ENCODE measurements at regions not wholly inside any gene's neighbourhood (a gene's known extent, or its start where the extent isn't known, plus 50 kb on each side); places are given as distances from the start of the nearest gene placed in this dataset.
"Not testable (repeated sequence)": the region's sequence is repeated elsewhere in the genome, so short reads cannot be mapped to it uniquely, and the experiment has no call there.

DNA sequence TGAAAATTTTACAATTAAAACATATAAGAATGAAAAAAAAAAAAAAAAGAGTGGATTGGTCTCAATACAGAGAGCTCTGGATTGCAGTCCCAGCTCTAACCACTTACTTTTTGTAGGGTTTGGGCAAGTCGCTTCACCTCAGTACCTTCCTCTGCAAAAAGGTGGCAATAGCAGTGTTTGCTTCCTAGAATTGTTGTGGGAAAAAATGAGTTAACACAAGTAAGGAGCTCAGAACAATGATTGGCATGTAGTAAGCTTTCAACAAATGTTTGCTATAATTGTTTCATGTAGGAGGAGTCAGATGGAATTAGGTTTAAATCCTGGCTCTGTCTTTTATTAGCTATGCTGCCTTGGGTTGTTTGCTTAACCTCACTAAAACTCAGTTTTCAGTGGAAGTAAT is 425.2 kb upstream of the TBL1XR1 start:
- Histone ChIP-seq H3K23ac (ENCODE audit: low read length) (no peak overlapping the region), H4K5ac (ENCODE audit: low read length) (no peak overlapping the region), H2BK120ac (ENCODE audit: low read depth, low read length) (no peak overlapping the region), H3K18ac (ENCODE audit: low read length) (no peak overlapping the region), H2BK5ac (ENCODE audit: low read length) (no peak overlapping the region), H3K4me1 (ENCODE audit: control insufficient read depth, low read depth, low read length) (no peaks in the 10 kb centered on the region), H3K4ac (ENCODE audit: low read depth, low read length) (no peak overlapping the region), H3K4me3 (ENCODE audit: low read length) (no peak overlapping the region), H3K27me3 (ENCODE audit: insufficient read depth, low read length, poor library complexity) (no peaks in the 10 kb centered on the region), H3K79me1 (ENCODE audit: low read length) (no peaks in the 10 kb centered on the region), H2AK5ac (ENCODE audit: low read length) (no peak overlapping the region), H3K36me3 (ENCODE audit: control insufficient read depth, insufficient read depth, low read length) (no peaks in the 10 kb centered on the region), H3K4me2 (ENCODE audit: low read length) (no peak overlapping the region), H3K9ac (ENCODE audit: low read length) (no peak overlapping the region), H2BK15ac (replicated peaks; ENCODE audit: low read depth) (no peak overlapping the region), H4K8ac (ENCODE audit: low read depth, low read length) (no peak overlapping the region), H3K56ac (ENCODE audit: low read length) (no peak overlapping the region), H3K79me2 (ENCODE audit: control insufficient read depth, insufficient read depth, low read length) (no peaks in the 10 kb centered on the region), H3K27ac (ENCODE audit: low read depth, low read length) (no peak overlapping the region)
- WGBS (ENCODE audit: extremely low coverage, insufficient coverage, low lambda C conversion rate), result no CpG with 5 or more reads among the region's 1 CpG
- peak; percentile 51 for DNase-seq

DNA sequence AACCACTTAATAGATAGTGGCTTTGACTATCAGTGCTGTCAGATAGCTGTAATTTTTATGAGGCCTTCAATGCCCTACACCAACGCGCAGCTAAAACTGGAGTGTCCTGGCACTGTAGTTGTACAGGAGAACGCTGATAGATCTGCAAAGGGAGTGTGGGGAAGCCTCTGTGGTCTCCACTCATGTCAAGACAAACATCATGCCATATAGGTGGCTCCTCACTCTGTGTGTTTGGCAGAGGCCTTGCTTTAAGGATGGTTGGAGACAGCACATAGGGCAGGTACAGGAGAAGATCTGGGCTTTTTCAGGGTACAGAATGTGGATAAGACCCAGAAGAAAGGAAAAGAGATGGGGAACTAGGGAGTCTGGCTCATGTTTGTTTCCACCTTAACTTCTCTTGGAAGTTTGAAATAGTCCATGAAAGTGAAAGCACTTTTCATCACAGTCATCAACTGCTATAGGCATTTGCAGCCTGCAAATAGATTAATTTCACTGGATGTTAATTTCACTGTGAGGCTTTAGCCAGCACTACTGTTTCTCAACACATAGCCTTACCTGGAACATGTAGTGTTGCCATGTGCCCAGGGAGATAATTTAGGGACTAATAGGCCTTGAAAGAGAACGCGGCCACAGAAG is 425.8 kb upstream of the TBL1XR1 start:
- Histone ChIP-seq H3K56ac (ENCODE audit: low read length) (no peak overlapping the region), H2BK15ac (replicated peaks; ENCODE audit: low read depth) (no peak overlapping the region), H3K18ac (ENCODE audit: low read length) (no peak overlapping the region), H3K36me3 (ENCODE audit: control insufficient read depth, insufficient read depth, low read length) (no peaks in the 10 kb centered on the region), H3K4ac (ENCODE audit: low read depth, low read length) (no peak overlapping the region), H3K79me2 (ENCODE audit: control insufficient read depth, insufficient read depth, low read length) (no peaks in the 10 kb centered on the region), H3K23ac (ENCODE audit: low read length) (no peak overlapping the region), H3K27ac (ENCODE audit: low read depth, low read length) (no peak overlapping the region), H2BK5ac (ENCODE audit: low read length) (no peak overlapping the region), H4K5ac (ENCODE audit: low read length) (no peak overlapping the region), H3K4me3 (ENCODE audit: low read length) (no peak overlapping the region), H2BK120ac (ENCODE audit: low read depth, low read length) (no peak overlapping the region), H3K4me1 (ENCODE audit: control insufficient read depth, low read depth, low read length) (no peaks in the 10 kb centered on the region), H3K4me2 (ENCODE audit: low read length) (no peak overlapping the region), H2AK5ac (ENCODE audit: low read length) (no peak overlapping the region), H3K27me3 (ENCODE audit: insufficient read depth, low read length, poor library complexity) (no peaks in the 10 kb centered on the region), H3K79me1 (ENCODE audit: low read length) (no peaks in the 10 kb centered on the region), H3K9ac (ENCODE audit: low read length) (no peak overlapping the region), H4K8ac (ENCODE audit: low read depth, low read length) (no peak overlapping the region)
- no CpG with 5 or more reads among the region's 5 CpGs for WGBS (ENCODE audit: extremely low coverage, insufficient coverage, low lambda C conversion rate)
- no peak for DNase-seq

DNA sequence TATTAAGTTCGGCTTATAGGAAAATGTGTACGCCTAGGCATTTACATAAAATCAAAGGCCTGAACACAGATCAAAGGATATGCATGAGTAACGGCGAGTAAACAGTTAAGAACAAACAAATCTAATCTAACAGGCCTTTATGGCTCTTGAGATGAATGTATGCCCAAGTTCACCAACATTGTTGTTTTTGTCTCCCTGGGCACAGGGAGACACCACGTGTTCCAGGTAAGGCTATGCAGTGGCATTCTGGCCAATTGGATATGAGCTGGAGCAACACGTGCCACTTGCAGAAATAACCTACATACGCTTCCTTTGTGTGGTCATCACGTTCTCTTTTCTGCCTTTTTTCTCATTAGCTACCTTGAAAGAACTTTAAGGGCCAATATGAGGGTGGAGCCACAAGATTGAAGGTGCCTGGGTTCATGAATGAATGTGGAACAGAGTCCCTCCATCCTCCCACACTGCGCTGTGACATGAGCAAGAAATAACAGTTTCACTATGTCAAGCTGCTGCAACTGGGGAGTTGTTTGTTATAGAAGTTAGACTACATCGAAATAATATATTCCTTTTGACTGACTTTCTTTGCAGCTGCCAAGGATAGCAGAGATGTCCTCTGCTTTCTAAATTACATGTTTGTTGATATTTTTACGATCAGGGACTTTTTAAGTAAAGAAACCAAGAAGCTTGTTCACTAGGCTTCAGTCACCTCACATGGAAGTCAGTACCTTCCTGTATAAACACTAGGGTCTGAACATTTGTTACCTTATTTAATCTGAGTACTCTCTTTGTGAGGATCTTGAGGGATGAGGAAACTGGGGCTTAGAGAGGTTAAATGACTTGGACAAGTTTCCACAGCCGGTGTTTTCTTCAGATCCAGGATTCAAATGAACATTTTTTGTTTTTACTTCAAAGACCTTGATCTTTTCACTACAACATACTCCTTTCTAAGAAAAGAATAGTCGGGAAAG is 427.5 kb upstream of the TBL1XR1 start:
- H3K27me3 ChIP-seq (ENCODE audit: insufficient read depth, low read length, poor library complexity), result no peaks in the 10 kb centered on the region
- no peak overlapping the region for H4K8ac ChIP-seq (ENCODE audit: low read depth, low read length)
- no peaks in the 10 kb centered on the region for H3K79me1 ChIP-seq (ENCODE audit: low read length)
- no peak for DNase-seq
- no peak overlapping the region for H3K4me2 ChIP-seq (ENCODE audit: low read length)
- H3K18ac ChIP-seq (ENCODE audit: low read length), result no peak overlapping the region
- no peak overlapping the region for H4K5ac ChIP-seq (ENCODE audit: low read length)
- no peak overlapping the region for H2BK5ac ChIP-seq (ENCODE audit: low read length)
- H3K4me1 ChIP-seq (ENCODE audit: control insufficient read depth, low read depth, low read length), result no peaks in the 10 kb centered on the region
- no peak overlapping the region for H2BK120ac ChIP-seq (ENCODE audit: low read depth, low read length)
- H3K4me3 ChIP-seq (ENCODE audit: low read length), result no peak overlapping the region
- no peak overlapping the region for H3K9ac ChIP-seq (ENCODE audit: low read length)
- no CpG with 5 or more reads among the region's 13 CpGs for WGBS (ENCODE audit: extremely low coverage, insufficient coverage, low lambda C conversion rate)
- H3K4ac ChIP-seq (ENCODE audit: low read depth, low read length), result no peak overlapping the region
- no peak overlapping the region for H2AK5ac ChIP-seq (ENCODE audit: low read length)
- H3K27ac ChIP-seq (ENCODE audit: low read depth, low read length), result no peak overlapping the region
- H3K36me3 ChIP-seq (ENCODE audit: control insufficient read depth, insufficient read depth, low read length), result no peaks in the 10 kb centered on the region
- no peak overlapping the region for H2BK15ac ChIP-seq (replicated peaks; ENCODE audit: low read depth)
- no peaks in the 10 kb centered on the region for H3K79me2 ChIP-seq (ENCODE audit: control insufficient read depth, insufficient read depth, low read length)
- no peak overlapping the region for H3K56ac ChIP-seq (ENCODE audit: low read length)
- H3K23ac ChIP-seq (ENCODE audit: low read length), result no peak overlapping the region

DNA sequence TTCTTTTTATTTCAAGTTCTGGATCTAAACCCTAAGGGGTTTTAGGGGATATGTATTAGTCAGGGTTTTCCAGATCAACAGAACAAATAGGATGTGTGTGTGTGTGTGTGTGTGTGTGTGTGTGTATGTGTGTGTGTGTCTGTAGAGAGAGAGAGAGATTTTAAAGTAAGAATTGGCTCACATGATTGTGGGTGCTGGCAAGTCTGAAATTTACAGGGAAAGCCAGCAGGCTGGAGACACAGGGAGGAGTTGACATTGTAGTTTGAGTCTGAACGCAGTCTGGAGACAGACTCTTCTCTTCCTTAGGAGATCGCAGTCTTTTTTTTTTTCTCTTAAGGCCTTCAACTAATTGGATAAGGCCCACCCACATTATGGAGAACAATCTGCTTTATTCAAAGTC is 428.8 kb upstream of the TBL1XR1 start:
- WGBS (ENCODE audit: extremely low coverage, insufficient coverage, low lambda C conversion rate), result no CpG with 5 or more reads among the region's 2 CpGs
- no peak overlapping the region for H2BK5ac ChIP-seq (ENCODE audit: low read length)
- no peak for DNase-seq

DNA sequence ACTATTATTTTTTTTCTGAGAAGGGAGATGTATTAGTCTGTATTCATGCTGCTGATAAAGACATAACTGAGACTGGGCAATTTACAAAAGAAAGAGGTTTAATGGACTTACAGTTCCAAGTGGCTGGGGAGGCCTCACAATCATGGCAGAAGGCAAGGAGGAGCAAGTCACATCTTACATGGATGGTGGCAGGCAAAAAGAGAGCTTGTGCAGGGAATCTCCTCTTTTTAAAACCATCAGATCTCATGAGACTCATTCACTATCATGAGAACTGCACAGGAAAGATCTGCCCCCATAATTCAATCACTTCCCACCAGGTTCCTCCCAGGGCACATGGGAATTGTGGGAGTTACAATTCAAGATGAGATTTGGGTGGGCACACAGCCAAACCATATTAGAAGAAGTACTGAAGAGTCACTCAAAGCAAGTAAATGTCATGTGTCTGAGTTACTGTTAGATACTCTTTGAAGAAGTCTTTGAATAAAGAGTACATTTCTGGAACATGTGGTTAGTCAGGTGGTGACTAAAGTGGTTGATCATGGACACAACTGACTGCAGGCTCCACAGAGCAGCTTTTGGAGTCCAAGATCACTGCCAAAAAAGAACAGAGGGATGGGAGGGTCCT is 430.9 kb upstream of the TBL1XR1 start:
- not testable (repeated sequence) for H3K9ac ChIP-seq (ENCODE audit: low read length); H3K4me1 ChIP-seq (ENCODE audit: control insufficient read depth, low read depth, low read length); H2BK5ac ChIP-seq (ENCODE audit: low read length); H3K18ac ChIP-seq (ENCODE audit: low read length); H3K27ac ChIP-seq (ENCODE audit: low read depth, low read length); H3K56ac ChIP-seq (ENCODE audit: low read length); H2AK5ac ChIP-seq (ENCODE audit: low read length); H3K27me3 ChIP-seq (ENCODE audit: insufficient read depth, low read length, poor library complexity); H2BK15ac ChIP-seq (replicated peaks; ENCODE audit: low read depth); H4K8ac ChIP-seq (ENCODE audit: low read depth, low read length); H4K5ac ChIP-seq (ENCODE audit: low read length); H3K4me3 ChIP-seq (ENCODE audit: low read length); DNase-seq; H3K79me1 ChIP-seq (ENCODE audit: low read length); H3K4me2 ChIP-seq (ENCODE audit: low read length); H3K79me2 ChIP-seq (ENCODE audit: control insufficient read depth, insufficient read depth, low read length); H3K23ac ChIP-seq (ENCODE audit: low read length); H3K36me3 ChIP-seq (ENCODE audit: control insufficient read depth, insufficient read depth, low read length); H2BK120ac ChIP-seq (ENCODE audit: low read depth, low read length); H3K4ac ChIP-seq (ENCODE audit: low read depth, low read length)

More for the DNA sequence above, 428.8 kb upstream of the TBL1XR1 start:
- Histone ChIP-seq H3K27ac (ENCODE audit: low read depth, low read length) (no peak overlapping the region), H3K56ac (ENCODE audit: low read length) (no peak overlapping the region), H3K4me3 (ENCODE audit: low read length) (no peak overlapping the region), H2BK15ac (replicated peaks; ENCODE audit: low read depth) (no peak overlapping the region), H4K8ac (ENCODE audit: low read depth, low read length) (no peak overlapping the region), H3K23ac (ENCODE audit: low read length) (no peak overlapping the region), H4K5ac (ENCODE audit: low read length) (no peak overlapping the region), H3K4me1 (ENCODE audit: control insufficient read depth, low read depth, low read length) (no peaks in the 10 kb centered on the region), H3K36me3 (ENCODE audit: control insufficient read depth, insufficient read depth, low read length) (no peaks in the 10 kb centered on the region), H3K4me2 (ENCODE audit: low read length) (no peak overlapping the region), H3K79me2 (ENCODE audit: control insufficient read depth, insufficient read depth, low read length) (no peaks in the 10 kb centered on the region), H3K9ac (ENCODE audit: low read length) (no peak overlapping the region), H3K4ac (ENCODE audit: low read depth, low read length) (no peak overlapping the region), H2BK120ac (ENCODE audit: low read depth, low read length) (no peak overlapping the region), H3K27me3 (ENCODE audit: insufficient read depth, low read length, poor library complexity) (no peaks in the 10 kb centered on the region), H2AK5ac (ENCODE audit: low read length) (no peak overlapping the region), H3K18ac (ENCODE audit: low read length) (no peak overlapping the region), H3K79me1 (ENCODE audit: low read length) (no peaks in the 10 kb centered on the region)

All from mesendoderm (in vitro differentiated cells).